HEK293 (cell line): ENCODE measurements at regions not wholly inside any gene's neighbourhood (a gene's known extent, or its start where the extent isn't known, plus 50 kb on each side); places are given as distances from the start of the nearest gene placed in this dataset.

Experiments used
- CTCF ChIA-PET: fragments of 350-600 bp; formaldehyde crosslinking; extraction: SDS; loops from one replicate; lab custom pipeline; 2021; ENCODE audit warnings: antibody characterized with exemption; lab: Yijun Ruan, JAX
- POLR2A ChIA-PET: fragments of 300-600 bp; formaldehyde crosslinking; extraction: SDS; loops from one replicate; lab custom pipeline; 2020; ENCODE audit warnings: antibody characterized with exemption, inconsistent platforms; lab: Yijun Ruan, JAX
- H3K27ac ChIP-seq: fragments of 200-500 bp; sonication (Bioruptor generic); 2 replicates; pipeline ENCODE4 v1.5.1; 2014; ENCODE audit warnings: low read depth, low read length, control low read depth, inconsistent platforms; ENCODE audit errors: extremely low read depth
- H3K36me3 ChIP-seq, 2 experiments: fragments of 200-500 bp in 1 of 2; sonication (Bioruptor generic) in 1 of 2; 1 replicate in 1 of 2; 2 replicates in 1 of 2; pipeline ENCODE4 v1.5.1; 2014 to 2017; ENCODE audit warnings: inconsistent platforms in 2 of 2, low read length in 2 of 2; ENCODE audit not compliant: control insufficient read depth in 2 of 2, insufficient read depth in 1 of 2
- H3K4me1 ChIP-seq: fragments of 200-500 bp; sonication (Bioruptor generic); 2 replicates; pipeline ENCODE4 v1.5.1; 2014; ENCODE audit warnings: mild to moderate bottlenecking, low read length, inconsistent platforms; ENCODE audit not compliant: control insufficient read depth, insufficient read depth
- H3K4me3 ChIP-seq: 2 replicates; pipeline ENCODE4 v1.5.1; 2011; ENCODE audit warnings: low read depth, mild to moderate bottlenecking, control low read depth, low read length, moderate library complexity
- H3K9me3 ChIP-seq: fragments of 200-500 bp; sonication (Bioruptor generic); 2 replicates; pipeline ENCODE4 v1.5.1; 2014; ENCODE audit warnings: low read depth, low read length, inconsistent platforms; ENCODE audit not compliant: control insufficient read depth, insufficient read depth
- GLIS1 ChIP-seq: fragments of 450-650 bp; formaldehyde crosslinking; IDR thresholded peaks from 2 replicates; pipeline ENCODE4 v1.5.1; 2016; ENCODE audit warnings: missing biosample characterization, missing genetic modification characterization
- MEIS1 ChIP-seq: sonication (generic); formaldehyde crosslinking; IDR thresholded peaks from 2 replicates; pipeline ENCODE4 v1.8.1; 2022; ENCODE audit warnings: missing genetic modification reagents, mild to moderate bottlenecking, borderline replicate concordance
- SCRT1 ChIP-seq: fragments of 450-650 bp; formaldehyde crosslinking; IDR thresholded peaks from 2 replicates; pipeline ENCODE4 v1.5.1; 2016; ENCODE audit warnings: missing biosample characterization, missing genetic modification characterization, borderline replicate concordance
- SP3 ChIP-seq: fragments of 450-650 bp; formaldehyde crosslinking; IDR thresholded peaks from 2 replicates; pipeline ENCODE4 v1.5.1; 2016; ENCODE audit warnings: missing biosample characterization, missing genetic modification characterization
- SP7 ChIP-seq: fragments of 450-650 bp; formaldehyde crosslinking; IDR thresholded peaks from 2 replicates; pipeline ENCODE4 v1.5.1; 2016; ENCODE audit warnings: missing biosample characterization, missing genetic modification characterization
- ZFP69B ChIP-seq: fragments of 450-650 bp; formaldehyde crosslinking; IDR thresholded peaks from 2 replicates; pipeline ENCODE4 v1.5.1; 2016; ENCODE audit warnings: missing biosample characterization, missing genetic modification characterization
- ZNF138 ChIP-seq: fragments of 450-650 bp; formaldehyde crosslinking; IDR thresholded peaks from 2 replicates; pipeline ENCODE4 v1.5.1; 2016; ENCODE audit warnings: missing biosample characterization, missing genetic modification characterization, borderline replicate concordance
- ZNF2 ChIP-seq: fragments of 450-650 bp; formaldehyde crosslinking; IDR thresholded peaks from 2 replicates; pipeline ENCODE4 v1.5.1; 2016; ENCODE audit warnings: missing biosample characterization, missing genetic modification characterization
- ZNF23 ChIP-seq: fragments of 450-650 bp; formaldehyde crosslinking; IDR thresholded peaks from 2 replicates; pipeline ENCODE4 v1.5.1; 2016; ENCODE audit warnings: missing biosample characterization, missing genetic modification characterization, borderline replicate concordance
- ZNF26 ChIP-seq: fragments of 450-650 bp; formaldehyde crosslinking; IDR thresholded peaks from 2 replicates; pipeline ENCODE4 v1.5.1; 2016; ENCODE audit warnings: missing biosample characterization, missing genetic modification characterization
- ZNF354C ChIP-seq: fragments of 450-650 bp; formaldehyde crosslinking; IDR thresholded peaks from 2 replicates; pipeline ENCODE4 v1.5.1; 2016; ENCODE audit warnings: missing biosample characterization, missing genetic modification characterization, low read depth, borderline replicate concordance
- ZNF423 ChIP-seq: fragments of 450-650 bp; formaldehyde crosslinking; IDR thresholded peaks from 2 replicates; pipeline ENCODE4 v1.5.1; 2016; ENCODE audit warnings: missing biosample characterization, missing genetic modification characterization
- ZNF548 ChIP-seq: fragments of 450-650 bp; formaldehyde crosslinking; IDR thresholded peaks from 2 replicates; pipeline ENCODE4 v1.5.1; 2016; ENCODE audit warnings: missing biosample characterization, missing genetic modification characterization
- ZNF558 ChIP-seq: fragments of 450-650 bp; formaldehyde crosslinking; IDR thresholded peaks from 2 replicates; pipeline ENCODE4 v1.5.1; 2016; ENCODE audit warnings: missing biosample characterization, missing genetic modification characterization
- ZNF560 ChIP-seq: fragments of 450-650 bp; formaldehyde crosslinking; IDR thresholded peaks from 2 replicates; pipeline ENCODE4 v1.5.1; 2017; ENCODE audit warnings: missing biosample characterization, missing genetic modification characterization, borderline replicate concordance
- ZNF561 ChIP-seq: fragments of 450-650 bp; IDR thresholded peaks from 2 replicates; pipeline ENCODE4 v1.5.1; 2018; ENCODE audit warnings: missing biosample characterization, missing genetic modification characterization, borderline replicate concordance
- ZNF707 ChIP-seq: fragments of 450-650 bp; formaldehyde crosslinking; IDR thresholded peaks from 2 replicates; pipeline ENCODE4 v1.5.1; 2016; ENCODE audit warnings: missing biosample characterization, missing genetic modification characterization
- ZNF792 ChIP-seq: fragments of 450-650 bp; formaldehyde crosslinking; IDR thresholded peaks from 2 replicates; pipeline ENCODE4 v1.5.1; 2016; ENCODE audit warnings: missing biosample characterization, missing genetic modification characterization
- ZXDB ChIP-seq: fragments of 450-650 bp; formaldehyde crosslinking; IDR thresholded peaks from 2 replicates; pipeline ENCODE4 v1.5.1; 2016; ENCODE audit warnings: missing biosample characterization, missing genetic modification characterization
- TF ChIP-seq, protein P1 (sequence below): fragments of 450-650 bp; IDR thresholded peaks from 2 replicates; pipeline ENCODE4 v1.5.1; 2018; ENCODE audit warnings: missing biosample characterization, mild to moderate bottlenecking, missing genetic modification characterization
- TF ChIP-seq, protein P2 (sequence below): fragments of 450-650 bp; formaldehyde crosslinking; IDR thresholded peaks from 2 replicates; pipeline ENCODE4 v1.5.1; 2016; ENCODE audit warnings: missing biosample characterization, missing genetic modification characterization
- TF ChIP-seq, protein P3 (sequence below): fragments of 450-650 bp; formaldehyde crosslinking; IDR thresholded peaks from 2 replicates; pipeline ENCODE4 v1.5.1; 2016; ENCODE audit warnings: missing biosample characterization, missing genetic modification characterization
- TF ChIP-seq, protein P4 (sequence below): fragments of 450-650 bp; formaldehyde crosslinking; IDR thresholded peaks from 2 replicates; pipeline ENCODE4 v1.5.1; 2016; ENCODE audit warnings: missing biosample characterization, missing genetic modification characterization
- TF ChIP-seq, protein P5 (sequence below): fragments of 450-650 bp; formaldehyde crosslinking; IDR thresholded peaks from 2 replicates; pipeline ENCODE4 v1.5.1; 2017; ENCODE audit warnings: missing biosample characterization, mild to moderate bottlenecking, missing genetic modification characterization, moderate library complexity
- TF ChIP-seq, protein P6 (sequence below): fragments of 450-650 bp; formaldehyde crosslinking; IDR thresholded peaks from 2 replicates; pipeline ENCODE4 v1.5.1; 2016; ENCODE audit warnings: missing biosample characterization, missing genetic modification characterization, low read depth

DNA sequence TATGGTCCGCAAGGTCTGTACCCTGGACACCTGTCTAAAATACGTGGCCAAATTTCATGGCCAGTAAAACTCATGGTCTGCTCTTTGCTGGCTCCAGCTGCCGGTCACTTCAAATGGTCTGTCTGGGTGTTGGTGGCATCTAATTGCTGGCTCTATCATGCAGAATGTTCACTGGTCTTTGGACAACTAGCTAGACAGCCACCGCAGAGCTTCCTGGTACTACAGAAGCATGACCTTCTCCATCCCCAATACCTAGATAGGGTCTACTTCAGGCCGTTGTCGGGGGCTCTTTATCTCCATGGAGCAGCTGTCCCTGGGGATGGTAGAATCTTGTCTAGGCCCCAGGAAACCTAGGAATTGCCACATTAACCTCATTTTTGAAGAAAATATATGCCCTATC is 88.4 kb upstream of the RMDN2 start:
- no peak overlapping the region for H3K4me3 ChIP-seq

GRCh38 chr2:37837628-37838328 is 87.3 kb upstream of the RMDN2 start:
- Histone ChIP-seq H3K9me3 (no peaks in the 10 kb centered on the region), H3K36me3 (no peaks in the 10 kb centered on the region), H3K4me3 (no peak overlapping the region), H3K27ac (no peak overlapping the region), H3K4me1 (no peaks in the 10 kb centered on the region)
- CTCF ChIA-PET = interaction anchor here (0.5 to 2.2 kb wide), 8 partner anchors 39 to 442 kb away, joined by 3 to 7 read pairs (median 3); no protein-coding TSS in a partner anchor
- POLR2A ChIA-PET = no interaction called here
- TF ChIP-seq ZNF561 (tag by site-specific recombination) (no peak), GLIS1 (no peak), ZNF2 (tag by site-specific recombination) (no peak), ZNF138 (tag by site-specific recombination) (no peak), ZNF792 (tag by site-specific recombination) (no peak), SCRT1 (tag by site-specific recombination) (no peak), SP3 (tag by site-specific recombination) (no peak), ZFP69B (tag by site-specific recombination) (no peak)
- TF ChIP-seq, protein P1, sequence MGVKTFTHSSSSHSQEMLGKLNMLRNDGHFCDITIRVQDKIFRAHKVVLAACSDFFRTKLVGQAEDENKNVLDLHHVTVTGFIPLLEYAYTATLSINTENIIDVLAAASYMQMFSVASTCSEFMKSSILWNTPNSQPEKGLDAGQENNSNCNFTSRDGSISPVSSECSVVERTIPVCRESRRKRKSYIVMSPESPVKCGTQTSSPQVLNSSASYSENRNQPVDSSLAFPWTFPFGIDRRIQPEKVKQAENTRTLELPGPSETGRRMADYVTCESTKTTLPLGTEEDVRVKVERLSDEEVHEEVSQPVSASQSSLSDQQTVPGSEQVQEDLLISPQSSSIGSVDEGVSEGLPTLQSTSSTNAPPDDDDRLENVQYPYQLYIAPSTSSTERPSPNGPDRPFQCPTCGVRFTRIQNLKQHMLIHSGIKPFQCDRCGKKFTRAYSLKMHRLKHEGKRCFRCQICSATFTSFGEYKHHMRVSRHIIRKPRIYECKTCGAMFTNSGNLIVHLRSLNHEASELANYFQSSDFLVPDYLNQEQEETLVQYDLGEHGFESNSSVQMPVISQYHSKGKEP = no peak
- TF ChIP-seq, protein P2, sequence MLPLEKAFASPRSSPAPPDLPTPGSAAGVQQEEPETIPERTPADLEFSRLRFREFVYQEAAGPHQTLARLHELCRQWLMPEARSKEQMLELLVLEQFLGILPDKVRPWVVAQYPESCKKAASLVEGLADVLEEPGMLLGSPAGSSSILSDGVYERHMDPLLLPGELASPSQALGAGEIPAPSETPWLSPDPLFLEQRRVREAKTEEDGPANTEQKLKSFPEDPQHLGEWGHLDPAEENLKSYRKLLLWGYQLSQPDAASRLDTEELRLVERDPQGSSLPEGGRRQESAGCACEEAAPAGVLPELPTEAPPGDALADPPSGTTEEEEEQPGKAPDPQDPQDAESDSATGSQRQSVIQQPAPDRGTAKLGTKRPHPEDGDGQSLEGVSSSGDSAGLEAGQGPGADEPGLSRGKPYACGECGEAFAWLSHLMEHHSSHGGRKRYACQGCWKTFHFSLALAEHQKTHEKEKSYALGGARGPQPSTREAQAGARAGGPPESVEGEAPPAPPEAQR (tag by site-specific recombination) = no peak
- TF ChIP-seq, protein P3, sequence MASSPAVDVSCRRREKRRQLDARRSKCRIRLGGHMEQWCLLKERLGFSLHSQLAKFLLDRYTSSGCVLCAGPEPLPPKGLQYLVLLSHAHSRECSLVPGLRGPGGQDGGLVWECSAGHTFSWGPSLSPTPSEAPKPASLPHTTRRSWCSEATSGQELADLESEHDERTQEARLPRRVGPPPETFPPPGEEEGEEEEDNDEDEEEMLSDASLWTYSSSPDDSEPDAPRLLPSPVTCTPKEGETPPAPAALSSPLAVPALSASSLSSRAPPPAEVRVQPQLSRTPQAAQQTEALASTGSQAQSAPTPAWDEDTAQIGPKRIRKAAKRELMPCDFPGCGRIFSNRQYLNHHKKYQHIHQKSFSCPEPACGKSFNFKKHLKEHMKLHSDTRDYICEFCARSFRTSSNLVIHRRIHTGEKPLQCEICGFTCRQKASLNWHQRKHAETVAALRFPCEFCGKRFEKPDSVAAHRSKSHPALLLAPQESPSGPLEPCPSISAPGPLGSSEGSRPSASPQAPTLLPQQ (tag by site-specific recombination) = no peak
- TF ChIP-seq, protein P4, sequence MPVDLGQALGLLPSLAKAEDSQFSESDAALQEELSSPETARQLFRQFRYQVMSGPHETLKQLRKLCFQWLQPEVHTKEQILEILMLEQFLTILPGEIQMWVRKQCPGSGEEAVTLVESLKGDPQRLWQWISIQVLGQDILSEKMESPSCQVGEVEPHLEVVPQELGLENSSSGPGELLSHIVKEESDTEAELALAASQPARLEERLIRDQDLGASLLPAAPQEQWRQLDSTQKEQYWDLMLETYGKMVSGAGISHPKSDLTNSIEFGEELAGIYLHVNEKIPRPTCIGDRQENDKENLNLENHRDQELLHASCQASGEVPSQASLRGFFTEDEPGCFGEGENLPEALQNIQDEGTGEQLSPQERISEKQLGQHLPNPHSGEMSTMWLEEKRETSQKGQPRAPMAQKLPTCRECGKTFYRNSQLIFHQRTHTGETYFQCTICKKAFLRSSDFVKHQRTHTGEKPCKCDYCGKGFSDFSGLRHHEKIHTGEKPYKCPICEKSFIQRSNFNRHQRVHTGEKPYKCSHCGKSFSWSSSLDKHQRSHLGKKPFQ (tag by site-specific recombination) = no peak

More for the DNA sequence above, 88.4 kb upstream of the RMDN2 start:
- no peaks in the 10 kb centered on the region for H3K4me1 ChIP-seq
- H3K27ac ChIP-seq = no peak overlapping the region
- no peaks in the 10 kb centered on the region for H3K9me3 ChIP-seq
- no peaks in the 10 kb centered on the region for H3K36me3 ChIP-seq
- POLR2A ChIA-PET = no interaction called here
- CTCF ChIA-PET = interaction anchor here (1.0 to 2.2 kb wide), 6 partner anchors 40 to 441 kb away, joined by 3 to 7 read pairs (median 4); no protein-coding TSS in a partner anchor
- TF ChIP-seq ZNF560 (tag by site-specific recombination) = no peak
- TF ChIP-seq, protein P5, sequence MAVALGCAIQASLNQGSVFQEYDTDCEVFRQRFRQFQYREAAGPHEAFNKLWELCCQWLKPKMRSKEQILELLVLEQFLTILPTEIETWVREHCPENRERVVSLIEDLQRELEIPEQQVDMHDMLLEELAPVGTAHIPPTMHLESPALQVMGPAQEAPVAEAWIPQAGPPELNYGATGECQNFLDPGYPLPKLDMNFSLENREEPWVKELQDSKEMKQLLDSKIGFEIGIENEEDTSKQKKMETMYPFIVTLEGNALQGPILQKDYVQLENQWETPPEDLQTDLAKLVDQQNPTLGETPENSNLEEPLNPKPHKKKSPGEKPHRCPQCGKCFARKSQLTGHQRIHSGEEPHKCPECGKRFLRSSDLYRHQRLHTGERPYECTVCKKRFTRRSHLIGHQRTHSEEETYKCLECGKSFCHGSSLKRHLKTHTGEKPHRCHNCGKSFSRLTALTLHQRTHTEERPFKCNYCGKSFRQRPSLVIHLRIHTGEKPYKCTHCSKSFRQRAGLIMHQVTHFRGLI = no peak
- TF ChIP-seq ZNF423 (tag by site-specific recombination) = no peak
- no peak for TF ChIP-seq ZXDB (tag by site-specific recombination)
- no peak for TF ChIP-seq ZNF548 (tag by site-specific recombination)
- TF ChIP-seq SP7 (tag by site-specific recombination) = no peak
- no peak for TF ChIP-seq ZNF26 (tag by site-specific recombination)
- no peak for TF ChIP-seq ZNF707 (tag by site-specific recombination)
- no peak for TF ChIP-seq ZNF558
- no peak for TF ChIP-seq MEIS1 (CRISPR knock-in tag)
- TF ChIP-seq ZNF23 (tag by site-specific recombination) = no peak
- TF ChIP-seq ZNF354C (tag by site-specific recombination) = no peak
- TF ChIP-seq, protein P6, sequence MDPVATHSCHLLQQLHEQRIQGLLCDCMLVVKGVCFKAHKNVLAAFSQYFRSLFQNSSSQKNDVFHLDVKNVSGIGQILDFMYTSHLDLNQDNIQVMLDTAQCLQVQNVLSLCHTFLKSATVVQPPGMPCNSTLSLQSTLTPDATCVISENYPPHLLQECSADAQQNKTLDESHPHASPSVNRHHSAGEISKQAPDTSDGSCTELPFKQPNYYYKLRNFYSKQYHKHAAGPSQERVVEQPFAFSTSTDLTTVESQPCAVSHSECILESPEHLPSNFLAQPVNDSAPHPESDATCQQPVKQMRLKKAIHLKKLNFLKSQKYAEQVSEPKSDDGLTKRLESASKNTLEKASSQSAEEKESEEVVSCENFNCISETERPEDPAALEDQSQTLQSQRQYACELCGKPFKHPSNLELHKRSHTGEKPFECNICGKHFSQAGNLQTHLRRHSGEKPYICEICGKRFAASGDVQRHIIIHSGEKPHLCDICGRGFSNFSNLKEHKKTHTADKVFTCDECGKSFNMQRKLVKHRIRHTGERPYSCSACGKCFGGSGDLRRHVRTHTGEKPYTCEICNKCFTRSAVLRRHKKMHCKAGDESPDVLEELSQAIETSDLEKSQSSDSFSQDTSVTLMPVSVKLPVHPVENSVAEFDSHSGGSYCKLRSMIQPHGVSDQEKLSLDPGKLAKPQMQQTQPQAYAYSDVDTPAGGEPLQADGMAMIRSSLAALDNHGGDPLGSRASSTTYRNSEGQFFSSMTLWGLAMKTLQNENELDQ (tag by site-specific recombination) = no peak
